Fibroblast of peridontal ligament (primary cell): ENCODE measurements at regions not wholly inside any gene's neighbourhood (a gene's known extent, or its start where the extent isn't known, plus 50 kb on each side); places are given as distances from the start of the nearest gene placed in this dataset.

Experiments used
- DNase-seq: peaks from one replicate; pipeline ENCODE4 v3.0.0-alpha.2; 2010; ENCODE audit errors: extremely low read depth

DNA sequence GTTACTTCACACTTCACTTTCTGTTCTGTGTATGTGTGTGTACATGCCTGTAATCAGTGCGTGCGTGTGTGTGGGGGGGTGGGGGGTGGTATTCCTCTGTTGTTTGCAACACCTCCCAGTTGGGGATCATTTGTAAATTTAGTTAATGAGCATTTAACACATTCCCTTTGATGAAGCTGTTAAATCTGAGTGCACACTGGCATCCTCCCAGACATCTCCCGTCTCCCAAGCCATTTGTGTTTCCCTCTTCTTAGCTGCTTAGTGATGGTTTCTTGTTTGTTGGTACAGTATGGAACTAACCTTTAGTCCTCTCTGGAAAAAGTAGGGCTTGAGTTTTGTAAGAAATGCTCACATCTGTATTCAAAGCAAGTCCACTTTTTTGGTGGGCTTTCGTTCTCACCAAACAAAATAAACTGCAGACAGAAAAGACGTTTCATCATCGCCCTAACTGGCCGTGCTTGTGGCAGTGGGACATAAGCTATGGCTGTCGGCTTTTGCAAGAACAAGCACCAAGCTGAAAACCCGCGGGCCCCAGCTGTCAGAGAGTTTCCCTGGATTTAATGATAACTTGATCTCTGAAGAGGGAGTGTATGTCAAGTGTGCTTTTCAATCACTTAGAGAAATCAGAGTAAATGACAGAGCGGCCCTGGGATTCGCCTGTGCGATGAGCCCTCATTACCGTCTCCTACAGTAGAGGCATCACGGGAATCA, 54.9 kb upstream of the SASH1 start:
- DNase-seq, result no peak

DNA sequence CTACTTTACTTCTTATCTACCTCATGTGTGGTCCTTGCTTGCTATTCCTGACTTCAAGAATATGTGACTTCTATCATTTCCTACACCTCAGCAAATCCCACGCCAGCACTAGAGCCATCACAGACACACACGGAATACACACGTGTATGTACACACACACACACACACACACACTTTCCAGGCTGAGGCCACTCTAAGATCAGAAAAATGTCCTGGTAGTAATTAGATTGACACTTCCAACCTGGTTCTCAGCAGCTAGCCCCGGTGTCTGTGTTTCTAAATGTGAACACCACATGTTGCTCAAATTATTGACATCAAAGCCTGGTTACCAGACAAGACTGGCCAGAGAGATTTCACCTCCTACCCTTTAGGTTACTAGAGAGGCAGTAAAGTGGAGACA, 54.1 kb upstream of the SASH1 start:
- no peak for DNase-seq

DNA sequence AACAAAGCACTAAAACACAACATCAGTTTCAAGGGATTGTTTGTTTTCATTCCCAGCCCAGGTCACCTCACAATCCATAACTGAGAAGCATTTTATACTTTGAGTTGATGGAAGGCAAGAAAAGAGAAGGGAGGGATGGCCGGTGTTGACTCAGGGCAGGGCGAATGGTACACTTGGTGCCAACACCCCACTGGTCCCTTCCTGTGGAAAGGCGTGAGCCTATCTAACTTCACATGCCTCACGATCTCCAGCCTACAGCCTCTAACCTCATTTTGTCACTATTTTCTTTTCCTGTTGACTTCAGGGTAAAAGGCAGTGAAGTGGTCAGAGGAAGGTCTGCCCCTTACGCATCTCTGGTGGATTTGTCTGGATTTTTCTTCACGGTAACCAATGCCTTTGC, 53.5 kb upstream of the SASH1 start:
- DNase-seq, result no peak

DNA sequence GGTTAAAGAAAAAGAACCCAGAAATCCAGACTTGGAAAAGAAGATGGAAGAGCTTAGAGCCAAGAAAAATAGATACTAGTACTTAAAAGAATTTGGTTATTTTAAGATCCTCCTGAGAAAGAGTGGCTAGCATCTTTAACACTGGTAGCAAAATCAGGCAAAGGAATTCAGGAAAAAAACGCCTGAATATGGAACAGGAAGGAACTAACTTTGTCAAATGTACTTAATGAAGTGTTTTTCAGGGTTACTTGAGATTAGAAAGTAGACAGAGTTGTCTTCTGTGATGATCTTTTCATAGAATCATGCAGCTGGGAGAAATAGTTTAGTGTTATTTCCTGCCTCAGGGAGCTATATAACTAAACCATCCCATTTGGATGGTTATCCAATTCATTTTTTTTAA, 50.8 kb upstream of the SASH1 start:
- peak; percentile 42 for DNase-seq
